OCI-LY3 (cell line): ENCODE measurements at regions not wholly inside any gene's neighbourhood (a gene's known extent, or its start where the extent isn't known, plus 50 kb on each side); places are given as distances from the start of the nearest gene placed in this dataset.

Experiments used
- H2AFZ ChIP-seq: fragments of 200-600, 300-600 bp; shearing (Covaris generic); 2 replicates; pipeline ENCODE4 v1.6.0; 2014; ENCODE audit warnings: antibody characterized with exemption, low read depth, low read length
- H3K27ac ChIP-seq: fragments of 200-600, 300-600 bp; sonication (generic); 2 replicates; pipeline ENCODE4 v1.5.1; 2014; ENCODE audit warnings: mild to moderate bottlenecking, low read length, moderate library complexity, mixed read lengths
- H3K27me3 ChIP-seq: fragments of 200-600, 300-600 bp; sonication (generic); 2 replicates; pipeline ENCODE4 v1.6.1; 2014; ENCODE audit warnings: low read depth, low read length, mixed read lengths
- H3K36me3 ChIP-seq: fragments of 200-600, 300-600 bp; sonication (generic); replicated peaks from 2 replicates; pipeline ENCODE3; 2014; ENCODE audit warnings: low read depth, low read length, mixed read lengths
- H3K4me1 ChIP-seq: fragments of 300-600, 200-600 bp; sonication (generic); 2 replicates; pipeline ENCODE4 v1.6.1; 2014; ENCODE audit warnings: low read length, mixed read lengths
- H3K4me2 ChIP-seq: fragments of 200-600, 300-600 bp; sonication (generic); 2 replicates; pipeline ENCODE4 v1.6.1; 2014; ENCODE audit warnings: low read length, mixed read lengths
- H3K4me3 ChIP-seq: fragments of 300-600, 200-600 bp; sonication (generic); 2 replicates; pipeline ENCODE4 v1.5.1; 2014; ENCODE audit warnings: antibody characterized with exemption, mild to moderate bottlenecking, low read length, moderate library complexity
- H3K79me2 ChIP-seq: fragments of 300-600, 200-600 bp; shearing (Covaris generic); 2 replicates; pipeline ENCODE4 v1.6.1; 2014; ENCODE audit warnings: mild to moderate bottlenecking, low read length, mixed read lengths
- H3K9ac ChIP-seq: fragments of 300-600, 200-600 bp; shearing (Covaris generic); 2 replicates; pipeline ENCODE4 v1.6.0; 2014; ENCODE audit warnings: mild to moderate bottlenecking, low read length, moderate library complexity
- H3K9me3 ChIP-seq: fragments of 200-600, 300-600 bp; shearing (Covaris generic); 2 replicates; pipeline ENCODE4 v1.6.1; 2014; ENCODE audit warnings: low read length, mixed read lengths; ENCODE audit not compliant: insufficient read depth
- H4K20me1 ChIP-seq: fragments of 200-600, 300-600 bp; sonication (generic); 2 replicates; pipeline ENCODE4 v1.6.1; 2016; ENCODE audit warnings: low read length, mixed read lengths; ENCODE audit not compliant: insufficient read depth
- CTCF ChIP-seq: fragments of 200-600, 300-600 bp; sonication (generic); IDR thresholded peaks from 2 replicates; pipeline ENCODE4 v1.5.1; 2014; ENCODE audit warnings: antibody characterized with exemption, low read length, low read depth
- EZH2phosphoT487 ChIP-seq: fragments of 200-600 bp; shearing (Covaris generic); IDR thresholded peaks from 2 replicates; pipeline ENCODE4 v1.6.1; 2018; ENCODE audit warnings: antibody characterized with exemption, mixed run types, low read depth

GRCh38 chr3:177443469-177443868 lies 246.2 kb upstream of the TBL1XR1 start:
- Histone ChIP-seq H2AFZ (no peak overlapping the region), H3K36me3 (no peaks in the 10 kb centered on the region), H3K27me3 (no peaks in the 10 kb centered on the region), H3K4me3 (no peak overlapping the region), H4K20me1 (no peaks in the 10 kb centered on the region), H3K4me1 (peaks cover 51% of the 10 kb centered on the region), H3K79me2 (no peaks in the 10 kb centered on the region), H3K9ac (no peak overlapping the region), H3K4me2 (no peak overlapping the region), H3K27ac (peak overlapping the region; percentile 98), H3K9me3 (no peaks in the 10 kb centered on the region)
- TF ChIP-seq EZH2phosphoT487 (no peak), CTCF (no peak)

GRCh38 chr3:177444696-177445095 lies 247.4 kb upstream of the TBL1XR1 start:
- H4K20me1 ChIP-seq, result no peaks in the 10 kb centered on the region
- H3K9ac ChIP-seq, result no peak overlapping the region
- H3K27ac ChIP-seq, result no peak overlapping the region
- H3K27me3 ChIP-seq, result no peaks in the 10 kb centered on the region
- no peak overlapping the region for H3K4me2 ChIP-seq
- H3K79me2 ChIP-seq, result no peaks in the 10 kb centered on the region
- H3K36me3 ChIP-seq, result no peaks in the 10 kb centered on the region
- H3K9me3 ChIP-seq, result no peaks in the 10 kb centered on the region
- TF ChIP-seq EZH2phosphoT487, result no peak
- H3K4me3 ChIP-seq, result no peak overlapping the region
- no peak overlapping the region for H2AFZ ChIP-seq
- H3K4me1 ChIP-seq, result peaks cover 58% of the 10 kb centered on the region

- no peaks in the 10 kb centered on the region for H3K9me3 ChIP-seq
Observed at GRCh38 chr3:177445549-177445948, 248.3 kb upstream of the TBL1XR1 start.

GRCh38 chr3:177446165-177446601 lies 248.9 kb upstream of the TBL1XR1 start:
- H3K36me3 ChIP-seq, result no peaks in the 10 kb centered on the region
- no peaks in the 10 kb centered on the region for H3K79me2 ChIP-seq
- H3K9ac ChIP-seq, result no peak overlapping the region
- H3K27me3 ChIP-seq, result no peaks in the 10 kb centered on the region
- peaks cover 46% of the 10 kb centered on the region for H3K4me1 ChIP-seq
- TF ChIP-seq EZH2phosphoT487 (no peak), CTCF (no peak)
- no peak overlapping the region for H3K27ac ChIP-seq
- no peaks in the 10 kb centered on the region for H4K20me1 ChIP-seq
- H3K9me3 ChIP-seq, result no peaks in the 10 kb centered on the region
- no peak overlapping the region for H2AFZ ChIP-seq
- no peak overlapping the region for H3K4me3 ChIP-seq
- no peak overlapping the region for H3K4me2 ChIP-seq

More at GRCh38 chr3:177445549-177445948, 248.3 kb upstream of the TBL1XR1 start:
- Histone ChIP-seq H3K27me3 (no peaks in the 10 kb centered on the region), H3K4me1 (peaks cover 52% of the 10 kb centered on the region), H2AFZ (no peak overlapping the region), H3K79me2 (no peaks in the 10 kb centered on the region), H3K4me3 (no peak overlapping the region), H3K9ac (no peak overlapping the region), H3K36me3 (no peaks in the 10 kb centered on the region), H4K20me1 (no peaks in the 10 kb centered on the region), H3K4me2 (no peak overlapping the region), H3K27ac (no peak overlapping the region)
- TF ChIP-seq CTCF (no peak), EZH2phosphoT487 (no peak)

- no peak overlapping the region for H3K27ac ChIP-seq
- no peaks in the 10 kb centered on the region for H3K9me3 ChIP-seq
- peaks cover 35% of the 10 kb centered on the region for H3K4me1 ChIP-seq
- TF ChIP-seq EZH2phosphoT487 (no peak), CTCF (no peak)
- H3K27me3 ChIP-seq, result no peaks in the 10 kb centered on the region
- no peaks in the 10 kb centered on the region for H3K79me2 ChIP-seq
- no peak overlapping the region for H3K4me2 ChIP-seq
- no peak overlapping the region for H3K9ac ChIP-seq
- no peak overlapping the region for H2AFZ ChIP-seq
- no peaks in the 10 kb centered on the region for H4K20me1 ChIP-seq
- no peaks in the 10 kb centered on the region for H3K36me3 ChIP-seq
- no peak overlapping the region for H3K4me3 ChIP-seq
Observed at GRCh38 chr3:177447938-177448337, 250.7 kb upstream of the TBL1XR1 start.
